GM12878 (cell line): ENCODE measurements at regions not wholly inside any gene's neighbourhood (a gene's known extent, or its start where the extent isn't known, plus 50 kb on each side); places are given as distances from the start of the nearest gene placed in this dataset.
"Not testable (repeated sequence)": the region's sequence is repeated elsewhere in the genome, so short reads cannot be mapped to it uniquely, and the experiment has no call there.

Experiments used
- ATAC-seq: fragments of 200-7000 bp; cut with Tn5 transposase; 3 replicates; pipeline ENCODE4 v1.9.1; 2020; ENCODE audit warnings: mild to moderate bottlenecking, moderate library complexity
- BruUV-seq: library from RNA; stranded (reverse); fragments of 400-500 nt; replicated peaks from 2 replicates; lab custom pipeline; 2021; lab: Mats Ljungman, UMichigan
- CTCF ChIA-PET: fragments of 300-600 bp; sonication (Branson Sonifier 250); formaldehyde crosslinking; extraction: SDS; loops from one replicate; lab custom pipeline; 2021; ENCODE audit warnings: inconsistent platforms; lab: Yijun Ruan, JAX
- POLR2A ChIA-PET: fragments of 350-600 bp; formaldehyde crosslinking; extraction: SDS; loops from one replicate; lab custom pipeline; 2021; ENCODE audit warnings: inconsistent platforms; lab: Charles Lee
- RAD21 ChIA-PET: fragments of 300-600 bp; sonication (Branson Sonifier 250); formaldehyde crosslinking; loops from one replicate; lab custom pipeline; 2023; ENCODE audit warnings: antibody characterized with exemption; ENCODE audit not compliant: unreplicated experiment; lab: Charles Lee
- SMC1A ChIA-PET: fragments of 300-600 bp; sonication (Branson Sonifier 250); formaldehyde crosslinking; loops from one replicate; lab custom pipeline; 2023; ENCODE audit not compliant: unreplicated experiment, uncharacterized antibody; lab: Charles Lee
- DNase-seq: peaks from one replicate; pipeline ENCODE4 v3.0.0-alpha.2; 2011; ENCODE audit warnings: low read depth, low spot score
- FAIRE-seq: peaks from 3 replicates; lab custom pipeline; 2011; peaks lifted over from hg19 to GRCh38; lab: Jason Lieb, UNC
- H2AFZ ChIP-seq: 2 replicates; pipeline ENCODE4 v1.6.0; 2011; ENCODE audit warnings: low read depth, low read length, control low read depth; ENCODE audit not compliant: control insufficient read depth
- H3K27ac ChIP-seq: 2 replicates; pipeline ENCODE4 v1.5.1; 2011; ENCODE audit warnings: control low read depth; ENCODE audit not compliant: control insufficient read depth, insufficient read depth
- H3K27me3 ChIP-seq, 2 experiments: replicated peaks in 1 of 2; 2 replicates each; pipeline versions ENCODE4 v1.6.0 to v1.6.1; 2011; ENCODE audit warnings: low read length in 1 of 2; ENCODE audit not compliant: control insufficient read depth in 2 of 2, insufficient read depth in 2 of 2
- H3K36me3 ChIP-seq, 2 experiments: 2 replicates each; pipeline ENCODE4 v1.5.1; 2011; ENCODE audit warnings: low read length in 1 of 2; ENCODE audit not compliant: control insufficient read depth in 2 of 2, insufficient read depth in 2 of 2
- H3K4me1 ChIP-seq: 2 replicates; pipeline ENCODE4 v1.6.1; 2011; ENCODE audit warnings: mild to moderate bottlenecking, low read length, moderate library complexity, mixed read lengths; ENCODE audit not compliant: control insufficient read depth, insufficient read depth
- H3K4me2 ChIP-seq: 2 replicates; pipeline ENCODE4 v1.6.0; 2011; ENCODE audit warnings: control low read depth; ENCODE audit not compliant: control insufficient read depth, insufficient read depth
- H3K4me3 ChIP-seq: fragments of 200-600 bp; sonication (generic); 2 replicates; pipeline ENCODE4 v1.5.1; 2016
- H3K79me2 ChIP-seq: 2 replicates; pipeline ENCODE4 v1.6.0; 2011; ENCODE audit warnings: low read length; ENCODE audit not compliant: control insufficient read depth, insufficient read depth
- H3K9ac ChIP-seq: 2 replicates; pipeline ENCODE4 v1.8.0; 2011; ENCODE audit warnings: low read length, control low read depth, mixed read lengths; ENCODE audit not compliant: control insufficient read depth, insufficient read depth
- H3K9me3 ChIP-seq: replicated peaks from 3 replicates; pipeline ENCODE4 v1.5.1; 2011; ENCODE audit warnings: mild to moderate bottlenecking, low read length; ENCODE audit not compliant: control insufficient read depth, insufficient read depth
- H4K20me1 ChIP-seq: 2 replicates; pipeline ENCODE4 v1.6.0; 2011; ENCODE audit not compliant: control insufficient read depth, insufficient read depth
- EED ChIP-seq: sonication (generic); IDR thresholded peaks from 2 replicates; pipeline ENCODE4 v1.6.1; 2016; ENCODE audit warnings: antibody characterized with exemption, low read depth
- EGR1 ChIP-seq, 2 experiments: IDR thresholded peaks; 1 replicate in 1 of 2; 2 replicates in 1 of 2; pipeline ENCODE4 v1.6.1; 2011 to 2012; ENCODE audit warnings: low read depth in 2 of 2, low read length in 2 of 2, borderline replicate concordance in 1 of 2, mild to moderate bottlenecking in 1 of 2, moderate library complexity in 1 of 2
- NR2F1 ChIP-seq: fragments of 450-650 bp; conservative IDR thresholded peaks from 2 replicates; pipeline ENCODE4 v1.6.1; 2017; ENCODE audit warnings: mild to moderate bottlenecking
- RAD51 ChIP-seq: fragments of 450-650 bp; IDR thresholded peaks from 2 replicates; pipeline ENCODE4 v1.6.1; 2016; ENCODE audit warnings: moderate library complexity, mild to moderate bottlenecking, inconsistent platforms
- SUPT20H ChIP-seq: IDR thresholded peaks from 2 replicates; pipeline ENCODE4 v1.6.1; 2011; ENCODE audit warnings: low read depth, mild to moderate bottlenecking, low read length, moderate library complexity, borderline replicate concordance; ENCODE audit not compliant: control insufficient read depth
- ZBTB40 ChIP-seq: fragments of 450-650 bp; IDR thresholded peaks from 2 replicates; pipeline ENCODE4 v1.6.1; 2016; ENCODE audit warnings: mild to moderate bottlenecking, moderate library complexity, borderline replicate concordance
- WGBS: methylation state at CpG from one replicate; pipeline ENCODE4 v1.1.6; 2016; ENCODE audit warnings: low lambda C conversion rate; ENCODE audit not compliant: insufficient replicate concordance, insufficient coverage; ENCODE audit errors: missing lambda C conversion rate; 5-methylcytosine and 5-hydroxymethylcytosine counted together
- in situ Hi-C: fragments of 300-500 bp; cut with MboI; formaldehyde crosslinking; loops from 9 replicates; pipeline ENCODE4 v1.14.3; 2018; ENCODE audit warnings: mixed read lengths
- intact Hi-C: fragments of 100-400 bp; cut with micrococcal nuclease; formaldehyde crosslinking; loops from one replicate; pipeline ENCODE4 v1.14.2; 2022; ENCODE audit not compliant: unreplicated experiment

GRCh38 chr10:114716811-114717404 is 58.8 kb upstream of the ABLIM1 start:
- Histone ChIP-seq H3K4me3 (no peak overlapping the region), H3K4me1 (no peaks in the 10 kb centered on the region), H2AFZ (no peak overlapping the region), H3K9me3 (no peaks in the 10 kb centered on the region), H3K27me3 (peaks cover 0 to 9% of the 10 kb centered on the region in 2 experiments; a peak in 1 of 4 replicates), H4K20me1 (no peaks in the 10 kb centered on the region), H3K27ac (no peak overlapping the region), H3K9ac (no peak overlapping the region), H3K36me3 (no peaks in the 10 kb centered on the region), H3K4me2 (no peak overlapping the region), H3K79me2 (no peaks in the 10 kb centered on the region)
- WGBS, result 42% methylated on average over 2 of the region's 2 CpGs
- ChIA-PET POLR2A (interaction anchor here (0.6 kb wide), 1 partner anchor 1513 kb away, joined by 4 read pairs; no protein-coding TSS in a partner anchor), RAD21 (no interaction called here), SMC1A (interaction anchor here (0.5 kb wide), 1 partner anchor 18 kb away, joined by 3 read pairs; no protein-coding TSS in a partner anchor), CTCF (interaction anchor here (0.6 kb wide), 2 partner anchors 35 to 190 kb away, joined by 3 to 5 read pairs; no protein-coding TSS in a partner anchor)
- ATAC-seq (no peak), DNase-seq (no peak), FAIRE-seq (no peak)
- in situ Hi-C loops (no loop called here), intact Hi-C loops (no loop called here)
- BruUV-seq, result no TSS peak
- TF ChIP-seq EED, result no peak
- no peak for TF ChIP-seq ZBTB40
- no peak for TF ChIP-seq SUPT20H
- TF ChIP-seq RAD51, result no peak
- TF ChIP-seq NR2F1, result no peak
- TF ChIP-seq EGR1 (IDR thresholded peaks at IDR 0.05; ENCODE audit: borderline replicate concordance in 1 of 2, low read depth in 2 of 2, low read length in 2 of 2), result no peak

- H3K9me3 ChIP-seq, SMC1A ChIA-PET, in situ Hi-C loops, H3K79me2 ChIP-seq, H3K4me2 ChIP-seq, H3K4me3 ChIP-seq, BruUV-seq, FAIRE-seq, H3K27ac ChIP-seq, H3K36me3 ChIP-seq, intact Hi-C loops, H3K27me3 ChIP-seq, H4K20me1 ChIP-seq, POLR2A ChIA-PET, H3K9ac ChIP-seq, ATAC-seq, RAD21 ChIA-PET, CTCF ChIA-PET, DNase-seq, H2AFZ ChIP-seq, H3K4me1 ChIP-seq: not testable (repeated sequence)
Observed at GRCh38 chr10:114717881-114718280, 59.8 kb upstream of the ABLIM1 start.
